ENCODE measurements at regions not wholly inside any gene's neighbourhood (a gene's known extent, or its start where the extent isn't known, plus 50 kb on each side); places are given as distances from the start of the nearest gene placed in this dataset.

DNA sequence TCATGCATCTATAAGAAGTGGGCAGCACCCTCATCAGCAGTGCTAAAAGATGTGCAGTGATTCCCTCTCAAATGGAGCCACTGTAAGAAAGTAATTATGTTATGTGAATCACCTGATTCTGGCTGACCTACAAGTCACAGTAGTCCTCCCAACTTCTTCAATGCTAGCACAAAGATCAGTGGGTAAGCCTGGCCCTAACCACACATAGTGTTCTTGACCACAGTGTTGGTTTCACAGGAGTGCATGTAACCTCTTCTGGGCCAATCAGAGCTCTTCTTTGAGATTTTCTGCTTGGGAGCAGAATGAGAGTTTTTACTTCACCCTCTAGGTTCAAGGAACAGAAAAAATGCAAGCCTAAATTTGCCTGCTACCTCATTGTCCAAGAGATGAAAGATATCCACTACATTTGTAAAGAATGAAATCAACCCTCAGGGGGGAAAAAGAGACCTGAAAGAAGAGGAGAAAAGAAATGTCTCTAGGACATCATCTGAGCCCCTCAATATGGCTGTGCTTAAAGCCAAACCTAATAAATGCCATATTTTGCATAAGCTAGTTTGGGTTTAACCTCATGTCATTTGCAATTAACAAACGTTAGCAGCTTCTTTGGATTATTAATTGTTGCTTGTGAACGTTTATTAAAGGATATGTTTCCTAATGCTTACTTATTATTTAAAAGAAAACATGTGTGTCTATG lies 65.3 kb upstream of the ADRB2 start:
- no peaks in the 10 kb centered on the region for H3K36me3 ChIP-seq (ENCODE audit: insufficient read depth, insufficient read length, low read length)
- no peaks in the 10 kb centered on the region for H3K27me3 ChIP-seq (ENCODE audit: insufficient read depth, insufficient read length)
- TF ChIP-seq YY1 (IDR thresholded peaks at IDR 0.05; ENCODE audit: insufficient read depth, insufficient read length), result no peak
- no peak for TF ChIP-seq ZNF274 (IDR thresholded peaks at IDR 0.05; ENCODE audit: low read depth, low read length)
- TF ChIP-seq SUZ12 (IDR thresholded peaks at IDR 0.05; ENCODE audit: extremely low read depth, insufficient read depth, insufficient read length), result no peak
- H3K4me1 ChIP-seq (ENCODE audit: insufficient read depth, insufficient read length), result no peaks in the 10 kb centered on the region
- DNase-seq (ENCODE audit: low read depth, low spot score), result no peak
- H3K9ac ChIP-seq (ENCODE audit: insufficient read length, low read depth), result no peak overlapping the region
- H3K4me3 ChIP-seq (ENCODE audit: insufficient read length, low read depth), result no peak overlapping the region
- no peaks in the 10 kb centered on the region for H3K9me3 ChIP-seq (ENCODE audit: insufficient read depth, low read length)

DNA sequence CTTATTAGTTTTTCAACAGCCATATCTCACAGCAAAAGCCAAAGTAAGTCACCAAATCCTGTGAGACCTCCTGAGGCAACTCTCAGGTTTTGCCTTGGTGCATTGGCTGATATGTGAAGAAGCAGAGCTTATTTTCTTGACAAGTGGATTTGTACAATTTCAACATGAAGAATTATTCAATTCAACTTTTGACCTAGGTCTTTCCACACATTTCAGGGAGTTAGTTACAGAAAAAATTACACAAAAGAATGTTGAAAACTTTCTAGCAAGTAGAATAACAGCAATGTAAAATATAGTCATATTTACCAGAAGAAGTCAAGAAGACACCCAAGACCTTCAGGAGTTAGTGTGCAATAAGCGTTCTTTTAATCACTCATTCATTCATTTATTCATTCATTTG lies 62.4 kb upstream of the ADRB2 start:
- Histone ChIP-seq H3K36me3 (ENCODE audit: insufficient read depth, insufficient read length, low read length) (no peaks in the 10 kb centered on the region), H3K9ac (ENCODE audit: insufficient read length, low read depth) (no peak overlapping the region), H3K9me3 (ENCODE audit: insufficient read depth, low read length) (no peaks in the 10 kb centered on the region), H3K27me3 (ENCODE audit: insufficient read depth, insufficient read length) (no peaks in the 10 kb centered on the region), H3K4me1 (ENCODE audit: insufficient read depth, insufficient read length) (no peaks in the 10 kb centered on the region), H3K4me3 (ENCODE audit: insufficient read length, low read depth) (no peak overlapping the region)
- TF ChIP-seq SUZ12 (IDR thresholded peaks at IDR 0.05; ENCODE audit: extremely low read depth, insufficient read depth, insufficient read length) (no peak), ZNF274 (IDR thresholded peaks at IDR 0.05; ENCODE audit: low read depth, low read length) (no peak), YY1 (IDR thresholded peaks at IDR 0.05; ENCODE audit: insufficient read depth, insufficient read length) (no peak)
- no peak for DNase-seq (ENCODE audit: low read depth, low spot score)

DNA sequence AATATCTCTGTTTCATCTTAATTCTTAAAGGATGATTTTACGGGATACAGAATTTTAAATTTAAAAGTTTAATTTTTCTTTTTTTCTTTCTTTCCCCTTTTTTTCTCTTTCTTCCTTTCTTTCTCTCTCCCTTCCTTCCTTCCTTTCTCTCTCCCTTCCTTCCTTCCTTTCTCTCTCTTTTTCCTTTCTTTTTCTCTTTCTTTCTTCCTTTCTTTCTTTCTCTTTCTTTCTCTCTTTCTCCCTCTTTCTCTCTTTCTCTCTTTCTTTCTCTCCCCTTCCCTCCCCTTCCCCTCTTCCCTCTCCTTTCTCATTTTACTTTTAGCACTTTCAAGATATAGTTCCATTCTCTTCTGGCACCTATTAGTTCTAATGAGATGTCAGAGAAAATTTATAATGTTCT lies 61.4 kb upstream of the ADRB2 start:
- H3K9me3 ChIP-seq (ENCODE audit: insufficient read depth, low read length), result no peaks in the 10 kb centered on the region
- no peak overlapping the region for H3K9ac ChIP-seq (ENCODE audit: insufficient read length, low read depth)
- H3K4me1 ChIP-seq (ENCODE audit: insufficient read depth, insufficient read length), result no peaks in the 10 kb centered on the region
- H3K4me3 ChIP-seq (ENCODE audit: insufficient read length, low read depth), result no peak overlapping the region
- H3K36me3 ChIP-seq (ENCODE audit: insufficient read depth, insufficient read length, low read length), result no peaks in the 10 kb centered on the region
- H3K27me3 ChIP-seq (ENCODE audit: insufficient read depth, insufficient read length), result no peaks in the 10 kb centered on the region
- DNase-seq (ENCODE audit: low read depth, low spot score), result no peak
- TF ChIP-seq SUZ12 (IDR thresholded peaks at IDR 0.05; ENCODE audit: extremely low read depth, insufficient read depth, insufficient read length) (no peak), ZNF274 (IDR thresholded peaks at IDR 0.05; ENCODE audit: low read depth, low read length) (no peak), YY1 (IDR thresholded peaks at IDR 0.05; ENCODE audit: insufficient read depth, insufficient read length) (no peak)

DNA sequence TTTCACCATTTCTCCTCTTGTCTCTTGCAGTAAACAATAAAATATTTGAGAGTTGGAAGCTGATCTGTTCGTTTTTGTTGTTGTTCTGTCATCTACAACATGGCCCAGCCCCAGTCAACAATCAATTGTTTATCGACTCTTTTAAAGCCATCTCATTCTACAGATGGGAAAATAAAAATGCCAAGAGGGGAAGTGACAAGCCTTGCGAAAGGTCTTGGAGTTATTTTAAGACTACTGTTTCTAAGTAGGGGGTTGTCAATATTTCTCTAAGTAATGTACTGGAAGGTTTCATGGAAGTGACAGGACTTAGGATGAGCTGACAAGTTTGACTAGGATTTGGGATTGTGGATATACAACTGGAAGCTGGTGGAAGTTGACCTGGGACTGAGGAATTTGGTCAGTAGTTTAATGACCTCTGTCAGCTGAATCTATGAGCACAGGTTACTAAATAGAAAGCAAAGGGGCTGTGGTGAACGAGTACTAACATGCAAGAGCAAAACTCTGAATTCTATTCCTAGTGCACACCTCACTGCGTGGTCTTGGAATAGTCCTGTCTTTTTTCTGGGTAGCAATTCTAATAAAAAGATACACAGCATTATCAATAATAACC lies 57.5 kb upstream of the ADRB2 start:
- Histone ChIP-seq H3K36me3 (ENCODE audit: insufficient read depth, insufficient read length, low read length) (no peaks in the 10 kb centered on the region), H3K27me3 (ENCODE audit: insufficient read depth, insufficient read length) (no peaks in the 10 kb centered on the region), H3K4me3 (ENCODE audit: insufficient read length, low read depth) (no peak overlapping the region), H3K4me1 (ENCODE audit: insufficient read depth, insufficient read length) (no peaks in the 10 kb centered on the region), H3K9me3 (ENCODE audit: insufficient read depth, low read length) (no peaks in the 10 kb centered on the region), H3K9ac (ENCODE audit: insufficient read length, low read depth) (no peak overlapping the region)
- TF ChIP-seq SUZ12 (IDR thresholded peaks at IDR 0.05; ENCODE audit: extremely low read depth, insufficient read depth, insufficient read length) (no peak), YY1 (IDR thresholded peaks at IDR 0.05; ENCODE audit: insufficient read depth, insufficient read length) (no peak), ZNF274 (IDR thresholded peaks at IDR 0.05; ENCODE audit: low read depth, low read length) (no peak)
- no peak for DNase-seq (ENCODE audit: low read depth, low spot score)

DNA sequence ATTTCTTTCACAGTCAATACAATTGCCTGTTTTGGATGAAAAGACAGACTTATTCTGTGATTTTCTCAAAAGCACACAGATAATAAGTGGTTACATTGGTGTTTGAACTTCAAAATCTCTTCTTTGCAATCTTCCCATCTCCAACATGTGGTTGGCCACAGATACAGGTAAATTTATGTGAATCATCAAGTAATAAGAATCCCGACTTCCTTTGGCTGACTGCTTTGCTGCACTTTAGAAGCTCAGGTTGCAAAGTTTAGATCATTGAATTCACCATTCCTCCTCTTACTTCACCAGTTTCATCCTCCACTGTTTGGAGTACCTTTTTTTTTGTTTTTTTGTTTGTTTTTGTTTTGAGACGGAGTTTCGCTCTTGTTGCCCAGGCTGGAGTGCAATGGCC lies 56.5 kb upstream of the ADRB2 start:
- TF ChIP-seq YY1 (IDR thresholded peaks at IDR 0.05; ENCODE audit: insufficient read depth, insufficient read length), result no peak
- no peak for TF ChIP-seq ZNF274 (IDR thresholded peaks at IDR 0.05; ENCODE audit: low read depth, low read length)
- TF ChIP-seq SUZ12 (IDR thresholded peaks at IDR 0.05; ENCODE audit: extremely low read depth, insufficient read depth, insufficient read length), result no peak
- H3K9ac ChIP-seq (ENCODE audit: insufficient read length, low read depth), result no peak overlapping the region
- no peaks in the 10 kb centered on the region for H3K36me3 ChIP-seq (ENCODE audit: insufficient read depth, insufficient read length, low read length)
- H3K9me3 ChIP-seq (ENCODE audit: insufficient read depth, low read length), result no peaks in the 10 kb centered on the region
- no peaks in the 10 kb centered on the region for H3K27me3 ChIP-seq (ENCODE audit: insufficient read depth, insufficient read length)
- no peak for DNase-seq (ENCODE audit: low read depth, low spot score)
- no peaks in the 10 kb centered on the region for H3K4me1 ChIP-seq (ENCODE audit: insufficient read depth, insufficient read length)
- no peak overlapping the region for H3K4me3 ChIP-seq (ENCODE audit: insufficient read length, low read depth)

DNA sequence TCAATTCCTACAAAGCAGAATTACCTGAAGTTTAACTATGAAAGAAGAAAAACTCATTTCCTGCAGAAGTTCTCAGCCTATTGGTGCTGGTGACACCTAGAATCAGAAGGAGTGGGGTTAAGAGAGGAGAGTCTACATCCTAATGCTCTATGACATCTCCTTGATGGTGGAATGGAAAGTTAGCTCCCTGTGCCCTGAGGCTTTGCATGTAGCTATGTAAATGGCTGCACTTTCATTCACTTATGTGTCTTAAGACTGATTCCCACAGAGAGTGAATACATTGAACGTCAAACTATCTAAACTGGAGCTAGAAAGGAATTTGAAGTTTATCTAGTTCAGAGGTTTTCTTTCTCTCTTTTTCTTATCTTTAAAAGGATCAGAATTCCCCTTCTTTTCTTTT lies 52.1 kb upstream of the ADRB2 start:
- DNase-seq (ENCODE audit: low read depth, low spot score), result no peak
- Histone ChIP-seq H3K9ac (ENCODE audit: insufficient read length, low read depth) (no peak overlapping the region), H3K9me3 (ENCODE audit: insufficient read depth, low read length) (no peaks in the 10 kb centered on the region), H3K4me3 (ENCODE audit: insufficient read length, low read depth) (no peak overlapping the region), H3K36me3 (ENCODE audit: insufficient read depth, insufficient read length, low read length) (no peaks in the 10 kb centered on the region), H3K4me1 (ENCODE audit: insufficient read depth, insufficient read length) (no peaks in the 10 kb centered on the region), H3K27me3 (ENCODE audit: insufficient read depth, insufficient read length) (no peaks in the 10 kb centered on the region)
- no peak for TF ChIP-seq ZNF274 (IDR thresholded peaks at IDR 0.05; ENCODE audit: low read depth, low read length)
- TF ChIP-seq SUZ12 (IDR thresholded peaks at IDR 0.05; ENCODE audit: extremely low read depth, insufficient read depth, insufficient read length), result no peak
- TF ChIP-seq YY1 (IDR thresholded peaks at IDR 0.05; ENCODE audit: insufficient read depth, insufficient read length), result no peak

- TF ChIP-seq ZNF274 (IDR thresholded peaks at IDR 0.05; ENCODE audit: low read depth, low read length) (no peak), YY1 (IDR thresholded peaks at IDR 0.05; ENCODE audit: insufficient read depth, insufficient read length) (no peak), SUZ12 (IDR thresholded peaks at IDR 0.05; ENCODE audit: extremely low read depth, insufficient read depth, insufficient read length) (no peak)
- no peaks in the 10 kb centered on the region for H3K9me3 ChIP-seq (ENCODE audit: insufficient read depth, low read length)
- H3K4me3 ChIP-seq (ENCODE audit: insufficient read length, low read depth), result no peak overlapping the region
- no peaks in the 10 kb centered on the region for H3K27me3 ChIP-seq (ENCODE audit: insufficient read depth, insufficient read length)
- no peaks in the 10 kb centered on the region for H3K4me1 ChIP-seq (ENCODE audit: insufficient read depth, insufficient read length)
- no peaks in the 10 kb centered on the region for H3K36me3 ChIP-seq (ENCODE audit: insufficient read depth, insufficient read length, low read length)
- DNase-seq (ENCODE audit: low read depth, low spot score), result no peak
- no peak overlapping the region for H3K9ac ChIP-seq (ENCODE audit: insufficient read length, low read depth)
These were observed 50.1 kb upstream of the ADRB2 start for GRCh38 chr5:148776261-148776660.

Measured in NT2/D1 (cell line).